Central memory CD8-positive, alpha-beta T cell (primary cell): ENCODE measurements at regions not wholly inside any gene's neighbourhood (a gene's known extent, or its start where the extent isn't known, plus 50 kb on each side); places are given as distances from the start of the nearest gene placed in this dataset.

Experiments
- ATAC-seq: fragments of 150-1000 bp; cut with Tn5 transposase; replicated peaks from 2 replicates; pipeline ENCODE4 v1.10.0; 2022; ENCODE audit warnings: mild to moderate bottlenecking, moderate FRiP score, moderate number of reproducible peaks; ENCODE audit not compliant: poor library complexity, severe bottlenecking; ENCODE audit errors: extremely low read depth
- DNase-seq, 2 donors: peaks; one replicate each; pipeline ENCODE4 v3.0.0; 2021; ENCODE audit warnings: low spot score in 2 of 2
- H3K27ac Mint-ChIP-seq: one replicate; pipeline ENCODE4 v1.8.0; 2022; ENCODE audit warnings: low read depth, mild to moderate bottlenecking, moderate library complexity, mixed read lengths
- H3K27me3 Mint-ChIP-seq: one replicate; pipeline ENCODE4 v1.8.0; 2022; ENCODE audit warnings: mixed read lengths
- H3K36me3 Mint-ChIP-seq: one replicate; pipeline ENCODE4 v1.8.0; 2022; ENCODE audit warnings: mild to moderate bottlenecking, moderate library complexity, mixed read lengths; ENCODE audit not compliant: insufficient read depth
- H3K4me1 Mint-ChIP-seq: one replicate; pipeline ENCODE4 v1.8.0; 2022; ENCODE audit warnings: mixed read lengths
- H3K4me3 Mint-ChIP-seq: one replicate; pipeline ENCODE4 v1.8.0; 2022; ENCODE audit warnings: mild to moderate bottlenecking, moderate library complexity, mixed read lengths
- H3K9me3 Mint-ChIP-seq: one replicate; pipeline ENCODE4 v1.8.0; 2022; ENCODE audit warnings: mixed read lengths

- ATAC-seq (no peak), DNase-seq (no peak)
- Mint-ChIP-seq H3K27me3 (no peaks in the 10 kb centered on the region), H3K27ac (no peak overlapping the region), H3K36me3 (no peaks in the 10 kb centered on the region), H3K4me1 (no peaks in the 10 kb centered on the region), H3K9me3 (peaks cover 5% of the 10 kb centered on the region), H3K4me3 (no peak overlapping the region)
Measured at GRCh38 chr5:89301321-89302025, 418.5 kb upstream of the MEF2C start.

- Mint-ChIP-seq H3K4me3 (no peak overlapping the region), H3K27me3 (no peaks in the 10 kb centered on the region), H3K9me3 (peaks cover 5% of the 10 kb centered on the region), H3K4me1 (no peaks in the 10 kb centered on the region), H3K27ac (no peak overlapping the region), H3K36me3 (no peaks in the 10 kb centered on the region)
- ATAC-seq (no peak), DNase-seq (no peak)
Measured at GRCh38 chr5:89300426-89300970, 417.5 kb upstream of the MEF2C start.

GRCh38 chr5:89299998-89300397, 417.0 kb upstream of the MEF2C start:
- ATAC-seq (no peak), DNase-seq (no peak)
- no peaks in the 10 kb centered on the region for H3K36me3 Mint-ChIP-seq
- H3K27ac Mint-ChIP-seq: no peak overlapping the region
- no peak overlapping the region for H3K4me3 Mint-ChIP-seq
- no peaks in the 10 kb centered on the region for H3K27me3 Mint-ChIP-seq
- H3K9me3 Mint-ChIP-seq: peaks cover 5% of the 10 kb centered on the region
- no peaks in the 10 kb centered on the region for H3K4me1 Mint-ChIP-seq

GRCh38 chr5:89297066-89297465, 414.1 kb upstream of the MEF2C start:
- H3K4me1 Mint-ChIP-seq: no peaks in the 10 kb centered on the region
- no peak overlapping the region for H3K27ac Mint-ChIP-seq
- H3K9me3 Mint-ChIP-seq: peaks cover 5% of the 10 kb centered on the region
- DNase-seq (no peak), ATAC-seq (no peak)
- H3K36me3 Mint-ChIP-seq: no peaks in the 10 kb centered on the region
- no peak overlapping the region for H3K4me3 Mint-ChIP-seq
- H3K27me3 Mint-ChIP-seq: no peaks in the 10 kb centered on the region

- Mint-ChIP-seq H3K27ac (no peak overlapping the region), H3K4me1 (no peaks in the 10 kb centered on the region), H3K36me3 (no peaks in the 10 kb centered on the region), H3K27me3 (no peaks in the 10 kb centered on the region), H3K4me3 (no peak overlapping the region), H3K9me3 (peaks cover 5% of the 10 kb centered on the region)
- DNase-seq (no peak), ATAC-seq (no peak)
Measured at GRCh38 chr5:89293810-89294209, 410.8 kb upstream of the MEF2C start.

GRCh38 chr5:89292487-89292886, 409.5 kb upstream of the MEF2C start:
- ATAC-seq: no peak
- Mint-ChIP-seq H3K9me3 (no peaks in the 10 kb centered on the region), H3K36me3 (no peaks in the 10 kb centered on the region), H3K27me3 (no peaks in the 10 kb centered on the region), H3K4me1 (no peaks in the 10 kb centered on the region), H3K4me3 (no peak overlapping the region), H3K27ac (no peak overlapping the region)
- DNase-seq: no peak

GRCh38 chr5:89289604-89290003, 406.6 kb upstream of the MEF2C start:
- Mint-ChIP-seq H3K36me3 (no peaks in the 10 kb centered on the region), H3K27ac (no peak overlapping the region), H3K4me1 (no peaks in the 10 kb centered on the region), H3K9me3 (peaks cover 14% of the 10 kb centered on the region), H3K4me3 (no peak overlapping the region), H3K27me3 (no peaks in the 10 kb centered on the region)
- DNase-seq (no peak), ATAC-seq (no peak)

- no peaks in the 10 kb centered on the region for H3K36me3 Mint-ChIP-seq
- H3K9me3 Mint-ChIP-seq: peaks cover 17% of the 10 kb centered on the region
- no peak for DNase-seq
- no peaks in the 10 kb centered on the region for H3K4me1 Mint-ChIP-seq
- ATAC-seq: no peak
- no peak overlapping the region for H3K27ac Mint-ChIP-seq
- H3K27me3 Mint-ChIP-seq: no peaks in the 10 kb centered on the region
- no peak overlapping the region for H3K4me3 Mint-ChIP-seq
Measured at GRCh38 chr5:89287964-89288363, 405.0 kb upstream of the MEF2C start.

- H3K36me3 Mint-ChIP-seq: no peaks in the 10 kb centered on the region
- DNase-seq (no peak), ATAC-seq (no peak)
- H3K4me3 Mint-ChIP-seq: no peak overlapping the region
- peaks cover 17% of the 10 kb centered on the region for H3K9me3 Mint-ChIP-seq
- no peak overlapping the region for H3K27ac Mint-ChIP-seq
- H3K4me1 Mint-ChIP-seq: no peaks in the 10 kb centered on the region
- H3K27me3 Mint-ChIP-seq: no peaks in the 10 kb centered on the region
Measured at GRCh38 chr5:89286320-89286719, 403.3 kb upstream of the MEF2C start.

GRCh38 chr5:89283728-89284493, 400.9 kb upstream of the MEF2C start:
- no peaks in the 10 kb centered on the region for H3K27me3 Mint-ChIP-seq
- H3K9me3 Mint-ChIP-seq: peaks cover 17% of the 10 kb centered on the region
- H3K4me3 Mint-ChIP-seq: no peak overlapping the region
- DNase-seq (no peak), ATAC-seq (no peak)
- H3K27ac Mint-ChIP-seq: no peak overlapping the region
- H3K36me3 Mint-ChIP-seq: no peaks in the 10 kb centered on the region
- H3K4me1 Mint-ChIP-seq: no peaks in the 10 kb centered on the region

- peaks cover 17% of the 10 kb centered on the region for H3K9me3 Mint-ChIP-seq
- no peaks in the 10 kb centered on the region for H3K4me1 Mint-ChIP-seq
- no peak overlapping the region for H3K4me3 Mint-ChIP-seq
- no peak overlapping the region for H3K27ac Mint-ChIP-seq
- no peaks in the 10 kb centered on the region for H3K36me3 Mint-ChIP-seq
- H3K27me3 Mint-ChIP-seq: no peaks in the 10 kb centered on the region
- ATAC-seq: no peak
- no peak for DNase-seq
Measured at GRCh38 chr5:89282554-89283510, 399.8 kb upstream of the MEF2C start.

GRCh38 chr5:89281766-89282553, 399.0 kb upstream of the MEF2C start:
- no peaks in the 10 kb centered on the region for H3K27me3 Mint-ChIP-seq
- ATAC-seq: no peak
- H3K27ac Mint-ChIP-seq: no peak overlapping the region
- peaks cover 16% of the 10 kb centered on the region for H3K9me3 Mint-ChIP-seq
- H3K4me3 Mint-ChIP-seq: no peak overlapping the region
- no peaks in the 10 kb centered on the region for H3K36me3 Mint-ChIP-seq
- no peak for DNase-seq
- no peaks in the 10 kb centered on the region for H3K4me1 Mint-ChIP-seq
